ENCODE measurements at regions not wholly inside any gene's neighbourhood (a gene's known extent, or its start where the extent isn't known, plus 50 kb on each side); places are given as distances from the start of the nearest gene placed in this dataset.
A peak's percentile ranks its signal among the peaks of the same experiment; 100 is the strongest.

DNA sequence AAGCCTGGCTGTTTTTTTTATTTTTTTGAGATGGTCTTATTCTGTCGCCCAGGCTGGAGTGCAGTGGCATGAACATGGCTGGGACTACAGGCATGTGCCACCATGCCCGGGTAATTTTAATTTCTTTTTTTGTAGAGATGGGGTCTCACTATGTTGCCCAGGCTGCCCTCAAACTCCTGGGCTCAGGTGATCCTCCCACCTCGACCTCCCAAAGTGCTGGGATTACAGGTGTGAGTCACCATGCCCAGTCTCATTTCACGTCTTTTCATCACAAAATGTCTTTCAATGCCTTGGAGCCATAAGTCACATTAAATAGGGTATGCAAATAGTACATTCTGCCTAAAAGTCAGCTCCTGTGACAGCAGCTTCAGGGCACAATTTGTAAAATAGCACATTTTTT is 52.8 kb downstream of the SOX2 start:
- DNase-seq = no peak

DNA sequence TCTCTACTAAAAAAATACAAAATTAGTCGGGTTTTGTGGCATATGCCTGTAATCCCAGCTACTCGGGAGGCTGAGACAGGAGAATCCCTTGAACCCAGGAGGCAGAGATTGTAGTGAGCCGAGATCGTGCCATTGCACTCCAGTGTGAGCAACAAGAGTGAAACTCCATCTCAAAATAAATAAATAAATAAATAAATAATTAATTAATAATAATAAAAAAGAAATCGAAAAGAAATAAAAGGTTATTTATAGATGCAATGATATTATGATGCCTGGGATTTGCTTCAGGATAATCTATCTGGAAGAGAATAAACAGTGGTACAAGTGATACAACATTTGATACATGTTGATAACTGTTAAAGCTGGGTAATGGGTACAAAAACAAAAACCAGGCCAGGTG is 58.6 kb downstream of the SOX2 start:
- no peak for DNase-seq

DNA sequence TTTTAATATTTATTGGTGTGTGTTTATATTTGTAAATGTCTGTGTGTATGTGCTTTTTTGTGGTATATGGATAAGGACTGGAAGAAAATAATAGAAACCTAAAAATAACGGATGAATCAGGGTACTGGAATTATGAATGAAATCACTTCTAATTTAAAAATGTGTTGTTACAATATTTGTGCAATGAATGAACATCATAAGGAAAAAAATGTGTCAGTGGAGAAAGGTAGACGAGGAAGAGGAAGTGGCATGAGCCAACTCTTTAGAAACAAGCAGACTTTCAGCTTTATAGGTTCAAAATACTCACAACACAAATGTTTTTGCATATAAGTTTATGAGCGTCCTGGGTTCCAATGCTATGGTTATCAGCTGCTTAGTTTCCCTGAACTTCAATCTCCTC is 59.4 kb downstream of the SOX2 start:
- no peak for DNase-seq

DNA sequence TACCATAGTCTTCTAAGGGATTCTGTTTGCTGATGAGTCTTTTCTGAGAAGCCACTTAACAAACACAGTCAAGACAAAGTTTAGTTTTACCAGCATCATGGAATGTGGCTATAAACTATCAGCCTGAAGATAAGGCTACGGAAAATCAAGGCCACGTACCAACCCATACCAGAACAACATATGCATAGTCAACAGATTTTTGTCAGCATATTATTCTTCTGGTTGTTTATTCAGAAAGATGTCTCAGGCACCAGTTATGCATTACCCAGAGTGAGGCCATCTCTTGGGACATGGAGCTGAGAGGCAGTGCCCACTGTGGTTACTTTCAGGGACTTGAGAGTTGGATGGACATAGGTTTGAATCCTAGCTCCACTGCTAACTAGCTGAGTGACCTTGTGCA is 60.4 kb downstream of the SOX2 start:
- no peak for DNase-seq

DNA sequence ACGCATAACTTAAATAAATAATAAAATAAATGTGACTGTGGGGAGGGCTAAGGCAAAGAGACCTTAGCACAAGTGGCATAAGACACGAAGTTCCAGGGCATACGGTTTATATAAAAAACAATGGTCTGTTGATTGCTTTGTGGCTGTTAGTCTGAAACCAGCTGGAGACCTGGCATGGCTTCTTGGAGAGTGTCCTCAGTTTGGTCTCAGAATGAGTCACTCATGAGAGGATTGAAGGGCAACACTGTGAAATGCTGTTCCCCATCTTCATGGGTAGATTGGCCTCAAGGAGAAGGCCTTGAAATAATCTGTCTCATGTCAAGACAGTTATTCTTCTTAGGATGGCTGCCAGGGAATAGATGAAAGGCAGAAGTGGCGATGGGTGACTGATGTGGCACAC is 62.2 kb downstream of the SOX2 start:
- peak; percentile 5 for DNase-seq

DNA sequence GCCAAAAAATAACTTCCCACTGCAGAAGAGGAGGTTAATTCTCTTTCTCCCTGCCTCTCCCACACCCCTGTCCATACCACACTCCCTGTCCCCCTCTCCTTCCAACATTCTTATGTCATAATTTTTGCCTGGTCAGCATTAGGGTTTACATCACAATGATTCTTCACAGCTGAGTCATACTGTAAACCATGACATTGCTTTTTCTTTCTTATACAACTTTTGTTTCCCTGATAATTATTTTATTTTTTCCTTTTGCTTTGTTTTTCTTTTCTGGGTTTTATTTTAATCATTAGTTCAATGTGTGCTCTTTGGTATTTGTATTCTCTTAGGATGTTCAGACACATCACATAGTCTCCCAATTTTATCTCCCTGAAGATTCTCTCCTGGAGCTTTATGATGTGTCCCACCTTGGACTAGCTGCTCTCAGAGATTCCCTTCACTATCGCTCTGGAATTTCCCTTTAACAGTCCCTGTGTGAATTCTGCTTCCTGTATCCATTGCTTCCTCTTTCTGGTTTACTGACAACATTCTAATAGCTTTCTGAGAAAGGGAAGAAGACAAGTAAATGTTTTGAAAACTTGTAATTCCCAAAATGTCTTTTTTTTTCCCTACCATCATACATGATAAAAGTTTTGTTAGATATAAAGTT is 70.7 kb downstream of the SOX2 start:
- peak; percentile 49 for DNase-seq

DNA sequence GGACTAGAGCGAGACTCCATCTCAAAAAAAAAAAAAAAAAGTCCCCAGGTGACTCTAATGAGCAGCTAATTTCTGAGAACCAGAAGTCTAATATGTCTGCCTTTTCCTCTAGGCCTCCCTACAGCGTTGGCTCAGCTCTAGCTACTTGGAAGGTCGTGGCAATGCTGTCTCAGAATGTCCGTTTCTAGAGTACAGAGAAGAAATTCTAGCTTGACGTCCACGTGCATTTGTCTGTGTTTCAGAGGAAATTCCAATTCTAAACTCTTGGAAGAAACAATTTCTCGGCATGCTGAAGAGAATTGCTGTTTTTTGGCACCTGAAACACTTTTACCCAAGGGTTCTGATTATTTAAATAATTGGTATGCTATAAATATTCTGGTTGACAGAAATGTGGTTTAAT is 78.8 kb downstream of the SOX2 start:
- DNase-seq = no peak

DNA sequence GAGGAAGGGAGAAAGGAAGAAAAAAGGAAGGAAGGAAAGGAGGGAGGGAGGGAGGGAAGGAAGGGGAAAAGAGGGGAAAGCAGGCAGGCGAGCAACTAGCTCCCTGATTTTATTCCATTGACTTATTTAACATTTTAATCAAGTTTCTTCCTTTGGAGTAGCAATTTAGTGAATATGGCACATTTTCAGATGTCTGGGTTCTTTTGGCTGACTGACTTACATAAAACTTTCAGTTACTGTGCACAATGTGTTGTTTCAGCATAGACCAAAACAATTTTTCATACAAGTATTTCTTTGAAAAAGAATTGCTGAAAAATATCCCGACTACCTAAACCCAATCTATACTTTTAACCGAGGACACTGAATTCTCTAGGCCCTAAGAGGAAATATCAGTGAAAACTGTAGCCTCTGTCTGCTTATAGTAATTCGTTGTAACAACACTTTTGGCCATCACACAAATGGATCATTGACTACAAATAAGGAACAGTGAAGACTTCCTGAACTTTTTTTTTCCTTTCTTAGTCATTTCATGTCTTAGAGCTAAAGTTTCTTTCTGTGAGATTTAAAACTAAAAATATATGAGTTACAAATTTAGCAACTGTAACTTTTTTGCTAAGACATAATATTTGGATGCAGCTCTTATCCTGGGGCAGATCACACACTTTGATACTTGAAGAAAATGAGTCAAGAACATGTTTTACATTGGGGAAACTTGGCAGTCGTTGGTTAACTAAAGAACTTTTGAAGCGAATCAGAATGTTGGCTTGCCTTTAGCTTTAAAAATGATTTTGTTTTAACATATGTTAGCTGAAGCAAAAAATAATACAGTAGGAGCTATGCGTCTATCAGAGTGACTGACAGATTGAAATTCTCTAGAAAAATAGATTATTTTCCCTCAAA is 79.6 kb downstream of the SOX2 start:
- no peak for DNase-seq

DNA sequence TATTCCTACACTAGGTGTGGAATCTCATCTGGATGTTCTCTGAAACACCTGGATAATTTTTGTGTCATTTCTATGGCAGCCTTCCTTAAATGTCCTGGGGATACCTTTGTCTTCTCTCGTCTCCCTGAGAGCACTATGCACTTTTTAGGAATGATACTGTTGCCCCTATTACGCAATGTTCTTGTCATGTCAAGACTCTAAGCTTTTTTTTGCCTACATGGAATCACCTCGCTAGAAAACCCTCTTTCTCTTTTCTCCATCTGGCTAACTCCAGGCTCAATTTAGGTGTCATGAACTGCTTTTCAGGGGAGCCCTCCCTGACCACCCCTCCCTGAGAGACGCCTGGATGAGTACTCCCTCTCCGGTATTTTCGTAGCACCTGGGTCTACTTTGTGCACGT is 81.3 kb downstream of the SOX2 start:
- no peak for DNase-seq

DNA sequence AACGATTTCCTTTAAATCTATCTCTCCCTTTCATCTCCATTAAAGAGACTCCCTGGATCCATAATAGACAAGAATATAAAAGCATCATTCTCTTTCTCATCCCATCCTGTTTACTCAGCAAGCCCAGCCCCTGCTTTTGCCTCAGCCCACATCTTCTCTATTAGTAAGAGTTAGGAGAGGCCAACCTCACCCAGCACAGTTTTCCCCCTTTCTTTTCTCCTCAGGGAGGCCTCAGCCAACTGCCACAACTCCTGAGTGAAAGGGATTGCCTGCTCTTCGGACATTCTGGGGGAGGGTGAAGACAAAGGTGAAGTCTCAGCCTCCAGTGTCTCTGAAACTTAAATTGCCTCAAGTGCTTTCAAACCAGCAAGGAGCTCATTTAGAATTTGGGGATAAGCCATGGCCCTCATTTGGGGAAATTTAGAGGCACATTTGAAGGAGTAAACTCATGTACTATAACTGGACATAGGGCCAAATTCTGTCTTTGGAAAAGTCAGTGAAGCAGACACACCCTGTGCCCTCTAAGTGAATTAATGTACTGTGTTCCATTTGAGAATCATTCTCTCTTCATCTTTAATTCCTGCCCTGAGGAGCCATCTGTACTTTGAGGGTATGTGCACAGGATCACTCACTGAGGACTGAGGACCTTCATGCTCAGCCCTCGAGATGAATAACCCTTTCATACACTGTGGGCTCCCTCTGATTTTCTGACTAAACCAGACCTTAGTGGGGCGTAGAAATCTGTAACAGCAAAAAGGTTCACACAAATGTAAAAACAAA is 82.5 kb downstream of the SOX2 start:
- DNase-seq = no peak

DNA sequence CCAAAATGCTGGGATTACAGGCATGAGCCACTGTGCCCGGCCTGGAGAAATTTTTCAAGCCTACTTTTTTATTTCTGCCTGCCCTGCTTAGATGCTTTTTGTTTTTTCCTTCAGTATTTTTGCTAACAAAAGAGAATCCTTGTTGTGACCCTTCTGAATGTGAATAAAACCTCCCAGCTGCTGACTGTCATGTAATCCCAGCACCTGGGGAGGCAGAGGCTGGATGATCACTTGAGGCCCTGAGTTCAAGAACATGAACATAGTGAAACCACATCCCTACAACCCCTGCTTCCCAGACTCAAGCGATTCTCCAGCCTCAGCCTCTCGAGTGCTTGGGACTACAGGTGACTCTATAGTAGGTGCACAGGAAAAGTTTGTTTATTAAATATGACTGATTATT is 84.9 kb downstream of the SOX2 start:
- no peak for DNase-seq

DNA sequence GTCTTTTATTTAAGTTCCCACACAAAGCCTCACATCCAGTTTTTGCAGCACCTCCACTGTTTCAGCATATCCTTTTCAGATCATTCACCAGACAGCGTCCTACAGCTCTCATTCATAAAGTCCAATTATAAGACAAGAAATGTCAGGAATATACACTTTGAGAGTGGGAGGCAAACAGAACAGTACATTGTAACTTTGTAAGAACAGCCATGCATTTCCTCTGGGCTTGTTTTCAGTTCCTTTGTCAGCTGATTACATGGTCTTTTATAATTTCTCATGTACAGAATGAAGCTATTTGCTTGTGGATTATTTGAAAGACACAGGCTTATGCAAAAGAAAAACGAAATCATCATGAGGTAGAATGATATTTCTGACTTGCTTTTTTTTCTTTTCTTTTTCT is 85.7 kb downstream of the SOX2 start:
- DNase-seq = no peak

DNA sequence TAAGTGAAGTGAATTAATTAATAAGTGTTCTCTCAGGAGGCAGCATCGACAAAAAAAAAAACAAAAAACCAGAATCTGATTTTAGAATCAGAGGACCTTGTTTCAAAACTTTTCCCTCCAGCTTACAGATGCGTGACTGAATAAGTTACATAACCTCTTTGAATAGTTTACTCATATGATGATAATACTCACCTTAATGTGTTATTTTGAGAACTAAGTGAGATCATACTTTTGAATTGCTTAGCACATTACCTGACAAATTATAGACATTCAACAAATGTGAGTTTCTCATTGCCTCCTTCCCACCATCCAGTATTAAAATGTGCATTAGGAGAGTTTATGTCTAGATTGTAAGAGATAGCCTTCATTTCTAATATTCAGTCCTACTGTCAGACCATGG is 94.0 kb downstream of the SOX2 start:
- no peak for DNase-seq

DNA sequence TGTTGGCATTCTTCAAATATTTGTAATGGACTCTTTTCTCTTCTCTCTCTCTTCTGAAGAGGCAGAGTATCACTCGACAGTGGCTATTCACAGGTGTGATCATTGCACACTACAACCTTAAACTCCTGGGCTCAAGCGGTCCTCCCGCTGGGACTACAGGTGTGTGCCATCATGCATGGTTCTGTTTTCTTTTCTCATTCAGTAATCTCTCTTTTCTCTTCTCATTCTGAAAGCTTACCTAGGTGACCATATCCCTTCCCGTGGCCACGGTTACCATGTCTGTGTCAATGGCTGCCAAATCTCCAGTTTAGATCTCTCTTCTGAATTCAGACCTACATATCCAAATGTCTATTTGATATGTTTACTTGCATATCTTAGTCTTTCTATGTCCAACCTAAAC is 96.3 kb downstream of the SOX2 start:
- DNase-seq = peak; percentile 56

DNA sequence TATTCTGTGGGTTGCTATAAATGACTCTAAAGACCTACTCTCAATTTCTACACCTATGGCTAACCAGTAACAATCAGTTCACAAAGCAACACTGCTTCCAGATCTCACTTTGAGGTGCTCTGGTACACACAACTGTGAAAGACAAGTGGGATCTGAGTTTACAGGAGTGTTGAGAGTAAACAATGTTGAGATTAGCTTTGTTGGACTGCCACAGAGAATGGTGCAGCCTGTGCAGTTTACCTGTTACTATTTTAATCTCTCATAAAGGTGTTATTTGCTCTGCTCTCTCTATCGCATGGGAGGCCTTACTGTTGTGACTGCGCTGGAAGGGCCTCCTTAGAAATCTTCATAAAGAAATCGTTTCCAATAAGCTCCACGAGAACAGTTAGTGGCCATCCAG is 112.0 kb downstream of the SOX2 start:
- DNase-seq = peak; percentile 71

DNA sequence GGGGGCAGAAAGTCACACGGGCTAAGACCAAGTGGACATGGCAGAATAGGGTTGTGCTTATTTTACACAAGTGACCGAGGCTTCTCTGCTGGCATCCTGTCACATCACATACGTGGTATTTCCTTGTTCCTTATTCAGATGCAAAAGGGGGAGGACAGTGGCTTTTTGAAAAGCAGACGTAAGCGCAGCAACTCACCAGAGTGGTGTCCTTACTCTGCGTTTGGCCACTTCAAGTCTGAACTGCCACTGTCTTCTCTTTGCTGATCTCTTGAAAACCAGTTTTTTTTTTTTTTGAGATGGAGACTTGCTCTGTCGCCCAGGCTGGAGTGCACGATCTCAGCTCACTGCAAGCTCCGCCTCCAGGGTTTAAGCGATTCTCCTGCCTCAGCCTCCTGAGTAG is 113.2 kb downstream of the SOX2 start:
- peak; percentile 12 for DNase-seq

DNA sequence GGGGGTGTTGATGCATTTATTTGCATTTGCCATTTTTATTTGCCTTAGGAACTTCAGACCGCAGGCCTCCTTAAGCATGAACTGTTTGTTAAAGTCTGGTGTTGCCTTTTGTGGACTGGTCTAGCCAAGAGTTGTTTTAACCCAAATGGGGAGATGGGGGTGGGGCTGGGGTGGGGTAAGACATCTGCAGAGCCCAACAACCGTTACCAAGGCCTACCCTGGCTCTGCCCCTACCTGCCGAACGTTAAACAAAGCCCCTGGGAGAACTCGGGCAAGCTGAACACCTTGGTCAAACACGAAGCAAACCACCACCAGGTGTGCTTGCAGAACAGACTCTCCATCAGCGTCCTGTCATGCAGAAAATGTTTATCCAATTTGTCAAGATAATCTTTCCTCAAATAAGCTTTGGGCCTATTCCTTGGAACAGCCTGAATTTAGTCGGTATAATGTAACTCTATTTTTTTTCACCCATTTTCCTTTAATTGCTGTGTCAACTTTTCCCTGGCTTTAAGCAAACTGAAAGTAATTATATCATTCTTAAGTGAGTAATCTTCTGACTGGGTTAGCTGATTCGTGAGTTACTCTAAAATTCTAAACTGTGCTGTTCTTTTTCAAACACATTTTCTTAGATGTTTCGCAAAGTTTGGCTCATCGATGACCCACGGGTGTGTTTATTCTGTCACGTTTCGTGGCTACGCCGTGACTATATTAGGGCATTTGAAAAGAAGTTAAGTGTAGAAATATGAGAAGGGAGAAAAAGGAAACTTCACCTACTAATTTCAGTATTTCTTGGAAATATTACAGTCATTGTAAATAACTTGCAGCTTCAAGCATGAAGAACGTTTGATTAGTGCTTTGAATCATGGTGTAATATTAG is 127.6 kb downstream of the SOX2 start:
- peak; percentile 93 for DNase-seq

DNA sequence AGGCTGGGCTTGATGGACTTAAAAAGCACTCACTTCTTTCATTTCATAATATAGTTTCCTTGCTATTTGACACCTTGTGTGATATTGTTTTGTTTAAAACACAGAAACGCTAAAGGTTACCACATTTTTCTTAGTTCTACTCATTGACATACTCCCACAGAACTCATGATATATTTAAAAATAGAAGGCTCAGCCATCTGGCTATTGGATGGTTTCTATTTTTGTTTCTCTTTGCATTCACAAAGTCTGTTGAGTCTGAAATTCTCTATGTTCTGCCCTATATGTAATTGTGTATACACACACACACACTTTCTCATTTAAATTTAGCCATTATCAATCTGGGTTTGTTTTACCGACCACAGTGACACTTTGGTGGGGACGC is 128.2 kb downstream of the SOX2 start:
- no peak for DNase-seq

DNA sequence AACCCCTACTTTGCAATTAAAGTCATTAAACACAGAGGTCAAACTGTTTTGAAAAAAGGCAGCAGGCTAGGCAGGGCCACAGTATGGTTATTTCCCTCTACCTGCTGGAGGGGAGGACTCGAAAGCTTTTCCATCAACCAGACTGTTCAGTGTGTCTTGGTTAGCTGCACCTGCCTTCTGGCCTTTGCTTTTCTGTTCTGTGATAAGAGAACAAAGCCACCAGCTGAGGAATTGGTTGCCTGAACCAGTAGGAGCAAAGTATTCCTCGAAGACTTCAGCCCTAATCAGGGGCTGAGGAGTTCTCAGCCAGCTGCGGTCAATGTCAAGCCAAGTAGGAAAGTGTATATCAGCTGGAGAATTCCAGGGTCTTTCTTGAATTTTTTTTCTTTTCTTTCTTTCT is 132.5 kb downstream of the SOX2 start:
- peak; percentile 25 for DNase-seq

DNA sequence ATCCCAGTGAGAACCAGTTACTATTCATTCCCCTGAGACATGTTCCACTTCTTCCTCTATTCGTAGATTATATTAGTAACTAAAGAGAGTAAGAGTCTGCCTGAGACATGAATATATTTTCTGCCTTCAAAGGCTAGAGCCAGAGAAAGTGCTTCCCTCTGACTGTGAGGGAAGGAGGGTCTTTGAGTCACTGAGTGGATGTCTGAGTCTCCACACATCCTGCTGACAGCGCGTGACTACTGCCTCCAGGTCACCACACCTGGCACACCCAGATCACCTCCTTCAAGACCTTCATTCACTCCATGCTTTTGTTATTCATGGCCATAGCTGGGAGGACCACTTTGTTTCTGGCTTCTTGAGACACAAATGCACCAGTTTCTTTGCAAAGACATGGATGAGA is 135.6 kb downstream of the SOX2 start:
- no peak for DNase-seq

DNA sequence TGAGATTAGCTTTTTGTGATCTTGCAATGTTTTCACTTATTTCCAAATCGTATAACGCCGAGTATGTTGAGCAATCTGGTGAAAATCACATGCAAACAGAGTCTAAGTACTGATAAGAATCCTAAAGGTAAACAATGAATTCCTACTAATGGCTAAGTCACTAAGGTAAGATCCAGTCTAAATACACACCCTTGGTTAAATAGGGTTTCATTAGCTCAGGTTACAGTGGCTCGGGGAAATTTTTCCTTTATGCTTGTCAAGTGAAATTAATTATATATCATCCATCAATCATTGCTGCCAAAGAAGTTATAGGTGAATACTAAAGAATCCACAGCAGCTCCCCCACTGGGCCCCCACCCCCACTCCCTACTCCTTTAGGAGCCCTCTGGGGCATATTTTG is 139.3 kb downstream of the SOX2 start:
- DNase-seq = peak; percentile 14

DNA sequence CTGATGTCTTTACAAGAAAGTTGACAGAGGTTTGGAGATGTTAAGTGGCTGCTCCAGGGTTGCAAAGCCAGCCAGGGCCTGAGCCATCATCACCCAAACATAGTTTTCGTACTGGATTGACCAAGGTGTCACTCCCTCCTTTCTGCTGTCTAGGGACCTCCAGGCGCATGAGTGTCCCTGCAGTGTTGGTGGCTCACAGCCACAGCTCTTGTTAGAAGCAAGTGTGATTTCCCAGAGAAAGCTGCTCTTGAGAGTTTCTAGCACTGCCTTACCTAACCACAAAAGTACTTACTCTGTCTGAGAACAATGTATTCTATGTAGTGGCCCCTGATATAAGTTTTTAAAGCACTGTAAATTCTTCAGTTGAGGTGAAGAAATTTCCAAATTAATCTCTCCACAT is 144.1 kb downstream of the SOX2 start:
- no peak for DNase-seq

DNA sequence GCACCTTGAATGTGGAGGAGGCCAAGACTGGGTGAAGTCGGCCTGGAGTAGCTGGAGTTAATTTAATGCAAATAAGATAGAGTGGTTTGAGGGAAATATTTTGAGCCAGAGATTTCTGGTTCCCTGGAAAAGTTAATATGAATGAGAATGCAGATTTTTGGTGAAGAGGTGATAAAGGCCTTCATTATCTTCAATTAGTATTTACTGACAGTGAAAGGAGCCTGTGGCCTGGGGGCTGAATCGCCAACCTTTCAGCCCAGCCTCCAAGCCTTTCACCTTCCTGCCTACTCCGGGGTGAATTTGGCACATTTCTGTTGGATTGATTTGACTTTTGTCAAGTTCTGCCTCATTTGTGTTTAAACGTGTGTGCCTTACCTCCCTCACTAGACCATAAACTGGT is 147.8 kb downstream of the SOX2 start:
- DNase-seq = no peak
